Caco-2 (cell line): ENCODE measurements at regions not wholly inside any gene's neighbourhood (a gene's known extent, or its start where the extent isn't known, plus 50 kb on each side); places are given as distances from the start of the nearest gene placed in this dataset.

Source experiments
- BruUV-seq: library from RNA; stranded (reverse); fragments of 400-500 nt; replicated peaks from 2 replicates; lab custom pipeline; 2021; lab: Mats Ljungman, UMichigan
- CTCF ChIA-PET: fragments of 300-600 bp; sonication (Branson Sonifier 250); formaldehyde crosslinking; loops from one replicate; lab custom pipeline; 2022; ENCODE audit warnings: antibody characterized with exemption; lab: Charles Lee
- POLR2A ChIA-PET: fragments of 300-600 bp; sonication (Branson Sonifier 250); formaldehyde crosslinking; loops from one replicate; lab custom pipeline; 2022; ENCODE audit warnings: antibody characterized with exemption; lab: Charles Lee
- DNase-seq, 2 experiments: peaks; one replicate each; pipeline versions ENCODE4 v3.0.0 to v3.0.0-alpha.2; 2020 to 2022
- H3K27me3 ChIP-seq: replicated peaks from 2 replicates; pipeline ENCODE4 v1.6.0; 2011; ENCODE audit warnings: low read length; ENCODE audit not compliant: control insufficient read depth, insufficient read depth
- H3K36me3 ChIP-seq: 2 replicates; pipeline ENCODE4 v1.5.1; 2011; ENCODE audit warnings: low read length; ENCODE audit not compliant: control insufficient read depth, insufficient read depth
- H3K4me1 ChIP-seq: fragments of 250-450 bp; sonication (Bioruptor Pico); 2 replicates; pipeline ENCODE4 v1.5.1; 2020; ENCODE audit warnings: mild to moderate bottlenecking
- H3K4me3 ChIP-seq: 2 replicates; pipeline ENCODE4 v1.5.1; 2011; ENCODE audit warnings: low read depth, mild to moderate bottlenecking, control low read depth, low read length
- H3K9me3 ChIP-seq: fragments of 250-450 bp; sonication (Bioruptor Pico); 2 replicates; pipeline ENCODE4 v1.5.1; 2020; ENCODE audit warnings: mild to moderate bottlenecking, moderate library complexity
- H3K27ac Mint-ChIP-seq: one replicate; pipeline ENCODE4 v1.8.0; 2022; ENCODE audit warnings: mixed read lengths; ENCODE audit not compliant: unreplicated experiment
- H3K27me3 Mint-ChIP-seq: one replicate; pipeline ENCODE4 v1.8.0; 2022; ENCODE audit warnings: mixed read lengths; ENCODE audit not compliant: insufficient read depth, unreplicated experiment
- H3K36me3 Mint-ChIP-seq: one replicate; pipeline ENCODE4 v1.8.0; 2022; ENCODE audit warnings: mild to moderate bottlenecking, mixed read lengths; ENCODE audit not compliant: insufficient read depth, unreplicated experiment
- H3K4me1 Mint-ChIP-seq: one replicate; pipeline ENCODE4 v1.8.0; 2022; ENCODE audit warnings: low read depth, mixed read lengths; ENCODE audit not compliant: unreplicated experiment
- H3K4me3 Mint-ChIP-seq: one replicate; pipeline ENCODE4 v1.8.0; 2022; ENCODE audit warnings: mild to moderate bottlenecking, moderate library complexity, mixed read lengths; ENCODE audit not compliant: unreplicated experiment
- H3K9me3 Mint-ChIP-seq: one replicate; pipeline ENCODE4 v1.8.0; 2022; ENCODE audit warnings: mixed read lengths; ENCODE audit not compliant: unreplicated experiment
- intact Hi-C: fragments of 100-400 bp; cut with micrococcal nuclease; formaldehyde crosslinking; loops from one replicate; pipeline ENCODE4 v1.10.0; 2022; ENCODE audit not compliant: unreplicated experiment
- TF ChIP-seq, protein P1 (sequence below), 2 experiments: fragments of 200-600 bp in 1 of 2; IDR thresholded peaks; 1 replicate in 1 of 2; 2 replicates in 1 of 2; pipeline versions ENCODE4 v1.5.1 to v1.8.0; 2011 to 2022; ENCODE audit warnings: antibody characterized with exemption in 1 of 2, control low read depth in 1 of 2, inconsistent platforms in 1 of 2, low read depth in 1 of 2, low read length in 1 of 2, mild to moderate bottlenecking in 1 of 2, moderate library complexity in 1 of 2; ENCODE audit not compliant: insufficient read depth in 1 of 2, severe bottlenecking in 1 of 2, unreplicated experiment in 1 of 2

DNA sequence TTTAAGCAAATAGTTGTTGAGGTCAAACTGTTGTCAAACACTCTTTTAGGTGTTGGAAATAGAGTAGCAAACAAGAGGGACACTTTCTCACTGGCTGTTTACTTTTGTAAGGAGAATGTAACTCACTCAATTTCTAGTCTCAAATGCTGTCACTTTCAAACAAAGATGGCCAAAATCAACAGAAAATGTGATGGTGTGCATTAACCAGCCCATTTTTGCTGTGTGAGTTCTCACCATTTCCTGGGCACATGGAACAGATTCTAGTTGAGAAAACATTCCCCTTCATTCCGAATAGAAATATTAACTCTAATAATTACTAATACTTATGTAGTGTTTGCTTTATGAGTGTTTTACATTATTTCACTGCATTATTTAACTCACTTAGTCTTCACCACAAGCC is 128.2 kb upstream of the XYLT1 start:
- CTCF ChIA-PET: no interaction called here

DNA sequence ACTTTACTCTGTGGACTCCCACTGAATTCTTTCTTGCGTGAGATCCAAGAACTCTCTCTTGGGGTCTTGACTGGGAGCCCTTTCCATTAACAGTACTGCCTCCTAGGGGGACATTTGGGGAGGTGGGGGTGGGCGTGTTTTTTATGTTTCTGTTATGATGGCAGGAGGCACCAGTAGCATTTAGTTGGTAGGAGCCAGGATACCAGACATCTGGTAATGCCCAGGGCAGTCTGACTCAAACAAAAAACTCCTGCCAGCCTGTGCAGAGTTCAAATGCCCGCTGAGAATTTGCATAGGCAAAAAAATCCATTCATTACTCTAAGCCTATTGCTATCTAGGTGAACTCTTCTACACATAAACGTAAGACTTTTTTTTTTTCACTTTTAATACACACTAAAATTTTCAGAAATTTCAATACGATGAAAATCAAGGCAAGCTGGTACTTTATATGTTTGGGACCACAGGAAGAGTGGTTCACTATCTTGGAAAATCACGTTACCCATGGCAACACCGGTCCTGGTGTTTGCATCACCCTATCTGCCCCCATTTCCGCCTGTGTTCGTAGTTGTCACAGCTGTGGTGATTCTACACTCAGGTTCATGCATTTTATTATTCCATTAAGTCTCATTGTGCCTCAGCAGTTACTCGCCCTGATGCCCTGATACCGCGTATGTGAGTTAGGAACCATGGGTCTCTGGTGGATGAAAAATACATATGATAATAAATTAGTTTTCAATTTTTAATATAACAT is 121.1 kb upstream of the XYLT1 start:
- BruUV-seq: no TSS peak
- Mint-ChIP-seq H3K4me3 (no peak overlapping the region), H3K36me3 (no peaks in the 10 kb centered on the region)

More for the DNA sequence above, 128.2 kb upstream of the XYLT1 start:
- Mint-ChIP-seq H3K27me3 (peaks cover 4% of the 10 kb centered on the region), H3K4me3 (no peak overlapping the region), H3K9me3 (no peaks in the 10 kb centered on the region), H3K27ac (no peak overlapping the region), H3K4me1 (no peaks in the 10 kb centered on the region), H3K36me3 (no peaks in the 10 kb centered on the region)
- no peaks in the 10 kb centered on the region for H3K27me3 ChIP-seq
- TF ChIP-seq, protein P1, sequence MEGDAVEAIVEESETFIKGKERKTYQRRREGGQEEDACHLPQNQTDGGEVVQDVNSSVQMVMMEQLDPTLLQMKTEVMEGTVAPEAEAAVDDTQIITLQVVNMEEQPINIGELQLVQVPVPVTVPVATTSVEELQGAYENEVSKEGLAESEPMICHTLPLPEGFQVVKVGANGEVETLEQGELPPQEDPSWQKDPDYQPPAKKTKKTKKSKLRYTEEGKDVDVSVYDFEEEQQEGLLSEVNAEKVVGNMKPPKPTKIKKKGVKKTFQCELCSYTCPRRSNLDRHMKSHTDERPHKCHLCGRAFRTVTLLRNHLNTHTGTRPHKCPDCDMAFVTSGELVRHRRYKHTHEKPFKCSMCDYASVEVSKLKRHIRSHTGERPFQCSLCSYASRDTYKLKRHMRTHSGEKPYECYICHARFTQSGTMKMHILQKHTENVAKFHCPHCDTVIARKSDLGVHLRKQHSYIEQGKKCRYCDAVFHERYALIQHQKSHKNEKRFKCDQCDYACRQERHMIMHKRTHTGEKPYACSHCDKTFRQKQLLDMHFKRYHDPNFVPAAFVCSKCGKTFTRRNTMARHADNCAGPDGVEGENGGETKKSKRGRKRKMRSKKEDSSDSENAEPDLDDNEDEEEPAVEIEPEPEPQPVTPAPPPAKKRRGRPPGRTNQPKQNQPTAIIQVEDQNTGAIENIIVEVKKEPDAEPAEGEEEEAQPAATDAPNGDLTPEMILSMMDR (IDR thresholded peaks at IDR 0.05; ENCODE audit: insufficient read depth in 1 of 2, low read depth in 1 of 2, low read length in 1 of 2, severe bottlenecking in 1 of 2, unreplicated experiment in 1 of 2): no peak
- no peaks in the 10 kb centered on the region for H3K9me3 ChIP-seq
- H3K4me1 ChIP-seq: no peaks in the 10 kb centered on the region
- no peak for DNase-seq
- intact Hi-C loops: no loop called here
- H3K4me3 ChIP-seq: no peak overlapping the region
- POLR2A ChIA-PET: no interaction called here
- BruUV-seq: no TSS peak
- H3K36me3 ChIP-seq: no peaks in the 10 kb centered on the region

DNA sequence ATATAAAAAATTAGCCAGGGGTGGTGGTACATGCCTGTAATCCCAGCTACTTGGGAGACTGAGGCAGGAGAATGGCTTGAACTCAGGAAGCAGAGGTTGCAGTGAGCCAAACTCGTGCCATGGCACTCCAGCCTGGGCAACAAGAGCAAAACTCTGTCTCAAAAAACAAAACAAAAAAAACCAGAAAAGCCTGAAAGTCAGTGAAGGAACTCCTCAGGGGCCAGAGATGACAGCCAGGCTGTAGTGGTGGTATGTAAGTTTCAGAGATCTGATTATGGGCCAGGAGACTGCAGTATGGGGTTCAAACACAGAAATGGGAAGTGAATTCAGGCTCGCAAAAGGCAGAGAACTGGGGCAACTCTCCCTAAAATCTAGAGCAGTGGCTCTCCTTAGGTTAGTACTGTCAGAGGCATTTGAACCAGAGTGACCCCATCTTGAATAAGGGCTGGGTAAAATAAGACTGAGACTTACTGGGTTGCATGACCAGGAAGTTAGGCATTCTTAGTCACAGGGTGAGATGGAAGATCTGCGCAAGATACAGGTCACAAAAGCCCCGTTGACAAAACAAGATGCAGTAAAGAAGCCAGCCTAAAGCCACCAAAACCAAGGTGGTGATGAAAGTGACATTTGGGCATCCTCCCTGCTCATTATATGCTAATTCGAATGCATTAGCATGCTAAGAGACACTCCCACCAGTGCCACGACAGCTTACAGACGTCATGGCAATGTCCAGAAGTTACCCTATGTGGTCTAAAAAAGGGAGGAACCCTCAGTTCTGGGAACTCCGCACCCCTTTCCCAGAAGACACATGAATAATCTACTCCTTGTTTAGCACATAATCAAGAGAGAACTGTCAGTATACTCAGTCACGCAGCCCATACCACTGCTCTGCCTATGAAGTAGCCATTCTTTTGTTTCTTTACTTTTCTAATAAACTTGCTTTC is 120.2 kb upstream of the XYLT1 start:
- no TSS peak for BruUV-seq
- no peaks in the 10 kb centered on the region for H3K4me1 ChIP-seq
- Mint-ChIP-seq H3K4me1 (no peaks in the 10 kb centered on the region), H3K36me3 (no peaks in the 10 kb centered on the region), H3K27me3 (peaks cover 17% of the 10 kb centered on the region), H3K9me3 (no peaks in the 10 kb centered on the region), H3K27ac (no peak overlapping the region), H3K4me3 (no peak overlapping the region)
- H3K27me3 ChIP-seq: no peaks in the 10 kb centered on the region
- DNase-seq: no peak
- no peaks in the 10 kb centered on the region for H3K9me3 ChIP-seq
- intact Hi-C loops: no loop called here
- TF ChIP-seq, protein P1 (IDR thresholded peaks at IDR 0.05; ENCODE audit: insufficient read depth in 1 of 2, low read depth in 1 of 2, low read length in 1 of 2, severe bottlenecking in 1 of 2, unreplicated experiment in 1 of 2): no peak
- no peaks in the 10 kb centered on the region for H3K36me3 ChIP-seq
- ChIA-PET POLR2A (no interaction called here), CTCF (no interaction called here)
- H3K4me3 ChIP-seq: no peak overlapping the region

More for the DNA sequence above, 121.1 kb upstream of the XYLT1 start:
- peaks cover 17% of the 10 kb centered on the region for H3K27me3 Mint-ChIP-seq
- H3K9me3 Mint-ChIP-seq: no peaks in the 10 kb centered on the region
- H3K4me1 Mint-ChIP-seq: no peaks in the 10 kb centered on the region
- no peak overlapping the region for H3K27ac Mint-ChIP-seq
- Histone ChIP-seq H3K27me3 (no peaks in the 10 kb centered on the region), H3K36me3 (no peaks in the 10 kb centered on the region), H3K4me1 (no peaks in the 10 kb centered on the region), H3K4me3 (no peak overlapping the region), H3K9me3 (no peaks in the 10 kb centered on the region)
- TF ChIP-seq, protein P1 (IDR thresholded peaks at IDR 0.05; ENCODE audit: insufficient read depth in 1 of 2, low read depth in 1 of 2, low read length in 1 of 2, severe bottlenecking in 1 of 2, unreplicated experiment in 1 of 2): no peak
- intact Hi-C loops: no loop called here
- POLR2A ChIA-PET: no interaction called here
- CTCF ChIA-PET: no interaction called here
- no peak for DNase-seq
